CD4-positive, alpha-beta T cell (primary cell): ENCODE measurements at regions not wholly inside any gene's neighbourhood (a gene's known extent, or its start where the extent isn't known, plus 50 kb on each side); places are given as distances from the start of the nearest gene placed in this dataset.

Experiments used
- ATAC-seq: fragments of 200-7000 bp; cut with Tn5 transposase; one replicate; pipeline ENCODE4 v1.10.0; 2022; ENCODE audit warnings: mild to moderate bottlenecking; ENCODE audit not compliant: poor library complexity
- CTCF ChIA-PET: fragments of 350-600 bp; sonication (Branson Sonifier 250); formaldehyde crosslinking; loops from one replicate; lab custom pipeline; 2021; ENCODE audit warnings: antibody characterized with exemption, inconsistent platforms; lab: Charles Lee
- POLR2A ChIA-PET: fragments of 350-600 bp; sonication (Branson Sonifier 250); formaldehyde crosslinking; loops from one replicate; lab custom pipeline; 2021; ENCODE audit warnings: antibody characterized with exemption, inconsistent platforms; lab: Charles Lee
- DNase-seq, 14 experiments: peaks; one replicate each; pipeline ENCODE4 v3.0.0-alpha.2; 2013 to 2020; ENCODE audit warnings: mixed read lengths in 2 of 14
- H3K27ac ChIP-seq, 2 donors: one replicate each; pipeline versions ENCODE4 v1.5.1 to v1.7.0; 2013; ENCODE audit warnings: low read length in 2 of 2, low read depth in 1 of 2, mild to moderate bottlenecking in 1 of 2
- H3K27me3 ChIP-seq, 2 experiments: 1 replicate in 1 of 2; 2 replicates in 1 of 2; pipeline versions ENCODE4 v1.6.1 to v1.7.0; 2013; ENCODE audit warnings: low read length in 2 of 2, control low read depth in 1 of 2, mild to moderate bottlenecking in 1 of 2, moderate library complexity in 1 of 2; ENCODE audit not compliant: insufficient read depth in 2 of 2, control insufficient read depth in 1 of 2
- H3K36me3 ChIP-seq: one replicate; pipeline ENCODE4 v1.6.1; 2013; ENCODE audit warnings: low read length, control low read depth; ENCODE audit not compliant: insufficient read depth
- H3K4me1 ChIP-seq: one replicate; pipeline ENCODE4 v1.6.1; 2013; ENCODE audit warnings: low read length, control low read depth; ENCODE audit not compliant: insufficient read depth
- H3K4me3 ChIP-seq: one replicate; pipeline ENCODE4 v1.5.1; 2013; ENCODE audit warnings: mild to moderate bottlenecking, low read length, moderate library complexity
- H3K9me3 ChIP-seq, 2 experiments: 1 replicate in 1 of 2; 2 replicates in 1 of 2; pipeline versions ENCODE4 v1.6.1 to v1.7.0; 2013; ENCODE audit warnings: low read length in 2 of 2, mild to moderate bottlenecking in 2 of 2, control low read depth in 1 of 2, moderate library complexity in 1 of 2; ENCODE audit not compliant: control insufficient read depth in 1 of 2, insufficient read depth in 1 of 2
- H3K27ac Mint-ChIP-seq: one replicate; pipeline ENCODE4 v1.8.0; 2020; ENCODE audit warnings: mixed read lengths
- H3K27me3 Mint-ChIP-seq: one replicate; pipeline ENCODE4 v1.8.0; 2021; ENCODE audit warnings: mixed read lengths
- H3K36me3 Mint-ChIP-seq: one replicate; pipeline ENCODE4 v1.8.0; 2021; ENCODE audit warnings: low read depth, mixed read lengths
- H3K4me1 Mint-ChIP-seq: one replicate; pipeline ENCODE4 v1.8.0; 2021; ENCODE audit warnings: low read depth, mixed read lengths
- H3K4me3 Mint-ChIP-seq: one replicate; pipeline ENCODE4 v1.8.0; 2020; ENCODE audit warnings: mild to moderate bottlenecking, mixed read lengths
- H3K9me3 Mint-ChIP-seq: one replicate; pipeline ENCODE4 v1.8.0; 2020; ENCODE audit warnings: mixed read lengths
- CTCF ChIP-seq: fragments of 200-600 bp; IDR thresholded peaks from one replicate; pipeline ENCODE4 v1.8.0; 2022; ENCODE audit warnings: antibody characterized with exemption, mild to moderate bottlenecking
- intact Hi-C, 2 experiments: fragments of 100-400 bp; cut with DNase I in 1 of 2; cut with micrococcal nuclease in 1 of 2; formaldehyde crosslinking; loops; one replicate each; pipeline versions ENCODE4 v1.15.1 to v1.9.0; 2023 to 2025; cut with DNase I, micrococcal nuclease

- Mint-ChIP-seq H3K4me1 (no peaks in the 10 kb centered on the region), H3K36me3 (no peaks in the 10 kb centered on the region), H3K4me3 (no peak overlapping the region), H3K27ac (no peak overlapping the region), H3K9me3 (peaks cover 6% of the 10 kb centered on the region), H3K27me3 (peaks cover 5% of the 10 kb centered on the region)
- intact Hi-C loops = no loop called here
- Histone ChIP-seq H3K27me3 (no peaks in the 10 kb centered on the region), H3K4me1 (no peaks in the 10 kb centered on the region), H3K9me3 (peaks cover 0 to 4% of the 10 kb centered on the region in 2 experiments), H3K4me3 (no peak overlapping the region), H3K27ac (no peak overlapping the region), H3K36me3 (no peaks in the 10 kb centered on the region)
- no peak for DNase-seq
- no peak for ATAC-seq
- TF ChIP-seq CTCF = no peak
- POLR2A ChIA-PET = no interaction called here
- CTCF ChIA-PET = no interaction called here
Observed at GRCh38 chr5:163659568-163659902, 154.1 kb downstream of the MAT2B start.

GRCh38 chr5:163660486-163660885 lies 155.1 kb downstream of the MAT2B start:
- no peaks in the 10 kb centered on the region for H3K4me1 Mint-ChIP-seq
- intact Hi-C loops = no loop called here
- TF ChIP-seq CTCF = no peak

DNA sequence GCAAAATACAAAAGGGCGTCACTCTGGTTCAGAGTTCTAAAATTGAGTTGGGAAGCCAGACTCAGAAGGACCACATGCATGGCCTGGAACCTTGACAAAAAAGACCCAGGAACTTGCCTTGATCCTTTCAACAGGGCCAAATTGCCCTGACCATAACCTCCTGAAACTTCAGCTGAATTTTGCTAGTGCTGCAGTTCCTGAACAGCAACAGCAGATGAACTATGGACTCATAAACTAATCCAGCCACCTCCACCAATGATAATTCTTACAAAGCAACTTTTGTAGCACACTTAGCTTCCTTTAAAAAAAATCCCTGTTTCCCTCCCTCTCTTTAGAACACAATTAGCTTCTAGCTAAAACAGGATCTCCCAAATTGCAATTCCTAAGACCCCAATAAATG lies 155.9 kb downstream of the MAT2B start:
- H3K9me3 ChIP-seq = peaks cover 0 to 3% of the 10 kb centered on the region in 2 experiments
- intact Hi-C loops = no loop called here

More at GRCh38 chr5:163660486-163660885, 155.1 kb downstream of the MAT2B start:
- no peak overlapping the region for H3K4me3 Mint-ChIP-seq
- ChIA-PET CTCF (no interaction called here), POLR2A (no interaction called here)
- peaks cover 0 to 3% of the 10 kb centered on the region in 2 experiments for H3K9me3 ChIP-seq
- H3K4me1 ChIP-seq = no peaks in the 10 kb centered on the region
- H3K36me3 Mint-ChIP-seq = no peaks in the 10 kb centered on the region
- no peak overlapping the region for H3K4me3 ChIP-seq
- H3K9me3 Mint-ChIP-seq = no peaks in the 10 kb centered on the region
- ATAC-seq (no peak), DNase-seq (no peak)
- no peaks in the 10 kb centered on the region for H3K27me3 ChIP-seq
- no peaks in the 10 kb centered on the region for H3K27me3 Mint-ChIP-seq
- no peak overlapping the region for H3K27ac ChIP-seq
- H3K27ac Mint-ChIP-seq = no peak overlapping the region
- H3K36me3 ChIP-seq = no peaks in the 10 kb centered on the region

More for the DNA sequence above, 155.9 kb downstream of the MAT2B start:
- no peak overlapping the region for H3K4me3 Mint-ChIP-seq
- no peaks in the 10 kb centered on the region for H3K4me1 ChIP-seq
- H3K27ac Mint-ChIP-seq = no peak overlapping the region
- no peak overlapping the region for H3K4me3 ChIP-seq
- no peaks in the 10 kb centered on the region for H3K9me3 Mint-ChIP-seq
- CTCF ChIA-PET = no interaction called here
- H3K36me3 Mint-ChIP-seq = no peaks in the 10 kb centered on the region
- no peaks in the 10 kb centered on the region for H3K36me3 ChIP-seq
- TF ChIP-seq CTCF = no peak
- ATAC-seq (no peak), DNase-seq (no peak)
- no peaks in the 10 kb centered on the region for H3K4me1 Mint-ChIP-seq
- no peak overlapping the region for H3K27ac ChIP-seq
- no peaks in the 10 kb centered on the region for H3K27me3 ChIP-seq
- POLR2A ChIA-PET = no interaction called here
- H3K27me3 Mint-ChIP-seq = no peaks in the 10 kb centered on the region
